ENCODE measurements at regions not wholly inside any gene's neighbourhood (a gene's known extent, or its start where the extent isn't known, plus 50 kb on each side); places are given as distances from the start of the nearest gene placed in this dataset.

DNA sequence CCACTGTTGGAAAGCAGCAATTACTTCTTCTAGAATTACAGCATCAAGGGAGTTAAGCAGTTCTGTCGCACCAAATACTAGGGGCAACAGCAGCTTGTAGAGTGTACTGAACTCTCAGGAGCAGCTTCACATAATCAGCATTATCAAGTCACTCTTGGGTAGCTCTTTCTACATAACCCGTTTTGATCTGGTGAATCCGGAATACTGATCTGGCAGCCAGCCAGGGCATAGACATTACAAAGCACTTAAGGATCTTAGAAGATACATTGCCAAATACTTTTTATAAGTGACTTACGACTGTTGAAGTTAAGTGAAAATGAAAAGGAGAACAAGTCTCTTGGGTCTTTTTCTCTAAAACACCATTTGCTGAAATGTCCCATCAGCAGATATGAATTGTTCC is 73.2 kb upstream of the NETO1 start:
- TF ChIP-seq, protein P1, sequence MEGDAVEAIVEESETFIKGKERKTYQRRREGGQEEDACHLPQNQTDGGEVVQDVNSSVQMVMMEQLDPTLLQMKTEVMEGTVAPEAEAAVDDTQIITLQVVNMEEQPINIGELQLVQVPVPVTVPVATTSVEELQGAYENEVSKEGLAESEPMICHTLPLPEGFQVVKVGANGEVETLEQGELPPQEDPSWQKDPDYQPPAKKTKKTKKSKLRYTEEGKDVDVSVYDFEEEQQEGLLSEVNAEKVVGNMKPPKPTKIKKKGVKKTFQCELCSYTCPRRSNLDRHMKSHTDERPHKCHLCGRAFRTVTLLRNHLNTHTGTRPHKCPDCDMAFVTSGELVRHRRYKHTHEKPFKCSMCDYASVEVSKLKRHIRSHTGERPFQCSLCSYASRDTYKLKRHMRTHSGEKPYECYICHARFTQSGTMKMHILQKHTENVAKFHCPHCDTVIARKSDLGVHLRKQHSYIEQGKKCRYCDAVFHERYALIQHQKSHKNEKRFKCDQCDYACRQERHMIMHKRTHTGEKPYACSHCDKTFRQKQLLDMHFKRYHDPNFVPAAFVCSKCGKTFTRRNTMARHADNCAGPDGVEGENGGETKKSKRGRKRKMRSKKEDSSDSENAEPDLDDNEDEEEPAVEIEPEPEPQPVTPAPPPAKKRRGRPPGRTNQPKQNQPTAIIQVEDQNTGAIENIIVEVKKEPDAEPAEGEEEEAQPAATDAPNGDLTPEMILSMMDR (IDR thresholded peaks at IDR 0.05): no peak
- Mint-ChIP-seq H3K36me3 (ENCODE audit: low read depth) (no peaks in the 10 kb centered on the region), H3K27ac (ENCODE audit: unreplicated experiment) (no peak overlapping the region)

DNA sequence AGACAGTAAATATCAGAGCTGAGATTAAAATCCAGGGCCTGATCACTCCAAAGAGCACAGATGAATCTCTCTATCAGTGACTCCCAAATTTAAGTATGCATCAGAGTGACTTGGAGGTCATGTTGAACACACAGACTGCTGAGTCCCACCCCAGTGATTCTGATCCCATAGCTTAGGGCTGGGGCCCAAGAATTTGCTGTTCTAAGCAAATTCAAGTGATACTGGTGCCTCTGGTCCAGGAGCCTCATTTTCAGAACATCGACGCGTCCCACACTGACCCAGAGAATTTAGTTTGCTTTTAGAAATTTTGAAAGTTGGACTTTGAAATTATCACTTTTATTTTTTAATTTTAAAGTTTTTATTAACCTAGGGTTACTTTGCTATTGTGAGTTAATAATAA is 72.7 kb upstream of the NETO1 start:
- TF ChIP-seq, protein P1 (IDR thresholded peaks at IDR 0.05): no peak
- Mint-ChIP-seq H3K27ac (ENCODE audit: unreplicated experiment) (no peak overlapping the region), H3K27me3 (ENCODE audit: low read depth) (no peaks in the 10 kb centered on the region), H3K4me1 (ENCODE audit: low read depth) (no peaks in the 10 kb centered on the region), H3K9me3 (ENCODE audit: low read depth) (peaks cover 2% of the 10 kb centered on the region), H3K36me3 (ENCODE audit: low read depth) (no peaks in the 10 kb centered on the region), H3K4me3 (ENCODE audit: unreplicated experiment) (no peak overlapping the region)
- no peak for DNase-seq (ENCODE audit: low spot score)

More for the DNA sequence above, 73.2 kb upstream of the NETO1 start:
- no peak overlapping the region for H3K4me3 Mint-ChIP-seq (ENCODE audit: unreplicated experiment)
- H3K27me3 Mint-ChIP-seq (ENCODE audit: low read depth): no peaks in the 10 kb centered on the region
- H3K9me3 Mint-ChIP-seq (ENCODE audit: low read depth): peaks cover 2% of the 10 kb centered on the region
- no peaks in the 10 kb centered on the region for H3K4me1 Mint-ChIP-seq (ENCODE audit: low read depth)
- DNase-seq (ENCODE audit: low spot score): no peak

DNA sequence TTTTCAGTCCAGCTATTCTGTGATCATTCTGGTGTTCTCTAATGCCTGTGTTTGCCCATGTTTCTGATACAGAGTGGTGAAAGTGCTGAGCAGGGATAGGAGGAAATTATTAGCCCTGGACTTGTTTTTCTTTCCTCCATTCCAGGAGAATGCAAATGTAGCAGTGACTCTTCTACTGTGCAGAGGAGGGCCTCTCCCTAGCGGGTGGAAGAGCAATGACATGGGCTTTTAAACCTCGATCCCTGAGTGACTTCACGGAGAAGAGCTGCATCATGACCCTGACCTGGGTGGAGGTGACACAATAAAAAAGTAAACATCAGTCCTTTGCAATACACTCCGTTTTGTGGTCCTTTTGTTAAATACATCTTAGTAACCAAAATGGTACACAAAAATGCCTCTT is 68.0 kb upstream of the NETO1 start:
- TF ChIP-seq, protein P1 (IDR thresholded peaks at IDR 0.05): no peak
- H3K36me3 Mint-ChIP-seq (ENCODE audit: low read depth): no peaks in the 10 kb centered on the region
- H3K27me3 Mint-ChIP-seq (ENCODE audit: low read depth): no peaks in the 10 kb centered on the region
- H3K27ac Mint-ChIP-seq (ENCODE audit: unreplicated experiment): no peak overlapping the region
- no peak for DNase-seq (ENCODE audit: low spot score)
- no peaks in the 10 kb centered on the region for H3K4me1 Mint-ChIP-seq (ENCODE audit: low read depth)
- H3K4me3 Mint-ChIP-seq (ENCODE audit: unreplicated experiment): no peak overlapping the region
- H3K9me3 Mint-ChIP-seq (ENCODE audit: low read depth): no peaks in the 10 kb centered on the region

DNA sequence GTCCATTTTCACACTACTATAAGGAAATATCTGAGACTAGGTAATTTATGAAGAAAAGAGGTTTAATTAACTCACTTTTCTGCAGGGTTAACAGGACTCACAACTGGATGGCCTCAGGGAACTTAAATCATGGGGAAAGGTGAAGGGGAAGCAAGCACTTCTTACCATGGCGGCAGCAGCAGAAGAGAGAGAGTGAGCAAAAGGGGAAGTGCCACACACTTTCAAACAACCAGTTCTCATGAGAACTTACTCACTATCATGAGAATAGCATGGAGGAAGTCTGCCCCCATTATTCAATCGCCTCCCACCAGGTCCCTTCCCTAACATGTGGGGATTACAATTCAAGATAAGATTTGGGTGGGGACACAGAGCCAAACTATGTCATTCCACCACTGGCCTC is 55.1 kb upstream of the NETO1 start:
- H3K36me3 Mint-ChIP-seq (ENCODE audit: low read depth): no peaks in the 10 kb centered on the region
- peaks cover 52% of the 10 kb centered on the region for H3K9me3 Mint-ChIP-seq (ENCODE audit: low read depth)
- no peak overlapping the region for H3K4me3 Mint-ChIP-seq (ENCODE audit: unreplicated experiment)
- no peaks in the 10 kb centered on the region for H3K4me1 Mint-ChIP-seq (ENCODE audit: low read depth)
- no peak for DNase-seq (ENCODE audit: low spot score)
- TF ChIP-seq, protein P1 (IDR thresholded peaks at IDR 0.05): no peak
- no peaks in the 10 kb centered on the region for H3K27me3 Mint-ChIP-seq (ENCODE audit: low read depth)
- no peak overlapping the region for H3K27ac Mint-ChIP-seq (ENCODE audit: unreplicated experiment)
